A673 (cell line): ENCODE measurements at regions not wholly inside any gene's neighbourhood (a gene's known extent, or its start where the extent isn't known, plus 50 kb on each side); places are given as distances from the start of the nearest gene placed in this dataset.

ENCODE experiments used
- EZH2 ChIP-seq: fragments of 200-600 bp; sonication (generic); IDR thresholded peaks from 2 replicates; pipeline ENCODE4 v1.6.1; 2017; ENCODE audit warnings: borderline replicate concordance, low read depth, mild to moderate bottlenecking, mixed read lengths, antibody characterized with exemption, low read length; ENCODE audit not compliant: poor library complexity, severe bottlenecking
- TF ChIP-seq, protein P1 (sequence below): fragments of 300-800, 200-600 bp; sonication (generic); conservative IDR thresholded peaks from 2 replicates; pipeline ENCODE4 v1.5.1; 2017; ENCODE audit warnings: low read depth, mild to moderate bottlenecking, antibody characterized with exemption, low read length, moderate library complexity, mixed read lengths

DNA sequence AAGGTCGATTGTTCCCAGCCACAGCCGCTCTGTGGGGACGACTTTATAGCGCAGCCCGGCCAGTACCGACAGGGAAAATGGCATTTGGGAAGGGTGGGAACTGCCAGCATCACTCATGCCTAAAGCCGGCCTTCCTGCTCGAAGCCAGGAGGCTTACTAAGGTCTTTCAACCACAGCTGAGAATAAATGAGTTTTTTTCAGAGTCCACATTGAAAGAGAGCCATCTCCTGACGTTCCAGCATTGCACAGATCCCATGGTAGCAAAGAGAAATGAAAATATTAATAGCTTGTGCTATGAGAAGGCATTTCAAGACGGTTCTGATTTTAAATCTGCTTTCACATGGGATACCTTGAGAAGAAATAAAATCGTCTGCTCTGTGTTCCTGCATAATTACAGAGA lies 230.2 kb upstream of the IGF1R start:
- TF ChIP-seq, protein P1, sequence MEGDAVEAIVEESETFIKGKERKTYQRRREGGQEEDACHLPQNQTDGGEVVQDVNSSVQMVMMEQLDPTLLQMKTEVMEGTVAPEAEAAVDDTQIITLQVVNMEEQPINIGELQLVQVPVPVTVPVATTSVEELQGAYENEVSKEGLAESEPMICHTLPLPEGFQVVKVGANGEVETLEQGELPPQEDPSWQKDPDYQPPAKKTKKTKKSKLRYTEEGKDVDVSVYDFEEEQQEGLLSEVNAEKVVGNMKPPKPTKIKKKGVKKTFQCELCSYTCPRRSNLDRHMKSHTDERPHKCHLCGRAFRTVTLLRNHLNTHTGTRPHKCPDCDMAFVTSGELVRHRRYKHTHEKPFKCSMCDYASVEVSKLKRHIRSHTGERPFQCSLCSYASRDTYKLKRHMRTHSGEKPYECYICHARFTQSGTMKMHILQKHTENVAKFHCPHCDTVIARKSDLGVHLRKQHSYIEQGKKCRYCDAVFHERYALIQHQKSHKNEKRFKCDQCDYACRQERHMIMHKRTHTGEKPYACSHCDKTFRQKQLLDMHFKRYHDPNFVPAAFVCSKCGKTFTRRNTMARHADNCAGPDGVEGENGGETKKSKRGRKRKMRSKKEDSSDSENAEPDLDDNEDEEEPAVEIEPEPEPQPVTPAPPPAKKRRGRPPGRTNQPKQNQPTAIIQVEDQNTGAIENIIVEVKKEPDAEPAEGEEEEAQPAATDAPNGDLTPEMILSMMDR, result no peak
- no peak for TF ChIP-seq EZH2
